Panc1 (cell line): ENCODE measurements at regions not wholly inside any gene's neighbourhood (a gene's known extent, or its start where the extent isn't known, plus 50 kb on each side); places are given as distances from the start of the nearest gene placed in this dataset.

Experiments used
- ATAC-seq: fragments of 200-7000 bp; cut with Tn5 transposase; 2 replicates; pipeline ENCODE4 v1.9.1; 2020; ENCODE audit warnings: mild to moderate bottlenecking, moderate library complexity
- BruUV-seq: library from RNA; stranded (reverse); fragments of 400-500 nt; replicated peaks from 2 replicates; lab custom pipeline; 2021; lab: Mats Ljungman, UMichigan
- CTCF ChIA-PET: fragments of 300-600 bp; sonication (Branson Sonifier 250); formaldehyde crosslinking; loops from one replicate; lab custom pipeline; 2022; ENCODE audit warnings: antibody characterized with exemption; lab: Charles Lee
- POLR2A ChIA-PET: fragments of 300-600 bp; sonication (Branson Sonifier 250); formaldehyde crosslinking; loops from one replicate; lab custom pipeline; 2022; ENCODE audit warnings: antibody characterized with exemption; lab: Charles Lee
- DNase-seq: peaks from one replicate; pipeline ENCODE4 v3.0.0-alpha.2; 2010; ENCODE audit warnings: low read depth, low spot score
- H3K27ac ChIP-seq: 2 replicates; pipeline ENCODE4 v1.5.1; 2011; ENCODE audit warnings: mild to moderate bottlenecking, low read length, inconsistent platforms
- H3K27me3 ChIP-seq: fragments of 200-500 bp; sonication (Bioruptor generic); 2 replicates; pipeline ENCODE4 v1.6.0; 2014; ENCODE audit warnings: low read length, inconsistent platforms; ENCODE audit not compliant: control insufficient read depth, insufficient read depth
- H3K36me3 ChIP-seq: fragments of 200-500 bp; sonication (Bioruptor generic); 2 replicates; pipeline ENCODE4 v1.5.1; 2014; ENCODE audit warnings: inconsistent platforms, mild to moderate bottlenecking, low read length, moderate library complexity; ENCODE audit not compliant: control insufficient read depth, insufficient read depth
- H3K4me1 ChIP-seq: 2 replicates; pipeline ENCODE4 v1.5.1; 2011; ENCODE audit warnings: inconsistent platforms, mild to moderate bottlenecking, low read length, moderate library complexity; ENCODE audit not compliant: control insufficient read depth, insufficient read depth
- H3K4me3 ChIP-seq, 2 experiments: 2 replicates each; pipeline ENCODE4 v1.5.1; 2011 to 2012; ENCODE audit warnings: low read depth in 2 of 2, low read length in 2 of 2, mild to moderate bottlenecking in 2 of 2, inconsistent platforms in 1 of 2, moderate library complexity in 1 of 2
- H3K9me3 ChIP-seq: fragments of 200-500 bp; sonication (Bioruptor generic); 2 replicates; pipeline ENCODE4 v1.5.1; 2014; ENCODE audit warnings: low read depth, mild to moderate bottlenecking, inconsistent platforms, low read length, moderate library complexity; ENCODE audit not compliant: control insufficient read depth, insufficient read depth
- POLR2AphosphoS5 ChIP-seq: IDR thresholded peaks from 2 replicates; pipeline ENCODE4 v1.6.1; 2012; ENCODE audit warnings: mild to moderate bottlenecking, low read depth, low read length, moderate library complexity
- SIN3A ChIP-seq: IDR thresholded peaks from 2 replicates; pipeline ENCODE4 v1.6.1; 2012; ENCODE audit warnings: low read depth, mild to moderate bottlenecking, low read length, moderate library complexity, borderline replicate concordance; ENCODE audit not compliant: insufficient read depth
- TCF7L2 ChIP-seq: IDR thresholded peaks from 2 replicates; pipeline ENCODE4 v1.6.1; 2011; ENCODE audit warnings: mild to moderate bottlenecking, low read depth, low read length, inconsistent platforms
- in situ Hi-C: cut with HindIII; loops from 2 replicates; pipeline ENCODE4 v1.10.0; 2016; ENCODE audit warnings: low sequenced_read_pairs, low pct_unique_long_range_greater_than_20kb
- intact Hi-C: fragments of 100-400 bp; cut with micrococcal nuclease; formaldehyde crosslinking; loops from one replicate; pipeline ENCODE4 v1.10.0; 2022; ENCODE audit not compliant: unreplicated experiment
- TF ChIP-seq, protein P1 (sequence below): fragments of 450-650 bp; IDR thresholded peaks from 2 replicates; pipeline ENCODE4 v1.5.1; 2017; ENCODE audit warnings: mild to moderate bottlenecking
- TF ChIP-seq, protein P2 (sequence below), 2 experiments: IDR thresholded peaks; 2 replicates each; pipeline ENCODE4 v1.6.1; 2011 to 2012; ENCODE audit warnings: low read depth in 2 of 2, control low read depth in 1 of 2, low read length in 1 of 2, mild to moderate bottlenecking in 1 of 2, moderate library complexity in 1 of 2; ENCODE audit not compliant: insufficient read depth in 1 of 2

DNA sequence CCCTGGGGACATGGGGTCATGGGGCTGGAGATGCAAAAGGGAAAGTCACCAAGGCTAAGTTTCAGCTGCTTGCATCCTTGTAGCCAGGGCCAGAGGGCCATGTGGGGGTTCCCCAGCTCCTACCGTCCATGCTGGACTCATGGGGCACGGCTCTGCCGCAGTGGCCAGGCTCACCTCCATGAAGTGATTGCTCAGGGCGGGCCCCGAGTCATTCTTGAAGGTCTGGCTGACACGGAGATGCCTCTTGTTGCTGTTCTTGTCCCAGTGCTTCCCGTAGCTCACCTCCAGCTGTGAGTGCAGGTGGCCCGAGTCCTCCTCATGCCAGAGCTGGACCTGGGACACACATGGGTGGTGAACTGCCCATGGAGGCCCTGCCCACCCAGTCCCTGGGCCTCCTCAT is 114.5 kb downstream of the RMI2 start:
- Histone ChIP-seq H3K27me3 (no peaks in the 10 kb centered on the region), H3K4me1 (no peaks in the 10 kb centered on the region), H3K27ac (no peak overlapping the region), H3K36me3 (no peaks in the 10 kb centered on the region), H3K4me3 (no peak overlapping the region), H3K9me3 (no peaks in the 10 kb centered on the region)
- no peak for TF ChIP-seq TCF7L2
- no peak for TF ChIP-seq SIN3A
- no peak for TF ChIP-seq POLR2AphosphoS5
- TF ChIP-seq, protein P1, sequence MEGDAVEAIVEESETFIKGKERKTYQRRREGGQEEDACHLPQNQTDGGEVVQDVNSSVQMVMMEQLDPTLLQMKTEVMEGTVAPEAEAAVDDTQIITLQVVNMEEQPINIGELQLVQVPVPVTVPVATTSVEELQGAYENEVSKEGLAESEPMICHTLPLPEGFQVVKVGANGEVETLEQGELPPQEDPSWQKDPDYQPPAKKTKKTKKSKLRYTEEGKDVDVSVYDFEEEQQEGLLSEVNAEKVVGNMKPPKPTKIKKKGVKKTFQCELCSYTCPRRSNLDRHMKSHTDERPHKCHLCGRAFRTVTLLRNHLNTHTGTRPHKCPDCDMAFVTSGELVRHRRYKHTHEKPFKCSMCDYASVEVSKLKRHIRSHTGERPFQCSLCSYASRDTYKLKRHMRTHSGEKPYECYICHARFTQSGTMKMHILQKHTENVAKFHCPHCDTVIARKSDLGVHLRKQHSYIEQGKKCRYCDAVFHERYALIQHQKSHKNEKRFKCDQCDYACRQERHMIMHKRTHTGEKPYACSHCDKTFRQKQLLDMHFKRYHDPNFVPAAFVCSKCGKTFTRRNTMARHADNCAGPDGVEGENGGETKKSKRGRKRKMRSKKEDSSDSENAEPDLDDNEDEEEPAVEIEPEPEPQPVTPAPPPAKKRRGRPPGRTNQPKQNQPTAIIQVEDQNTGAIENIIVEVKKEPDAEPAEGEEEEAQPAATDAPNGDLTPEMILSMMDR, result no peak
- TF ChIP-seq, protein P2, sequence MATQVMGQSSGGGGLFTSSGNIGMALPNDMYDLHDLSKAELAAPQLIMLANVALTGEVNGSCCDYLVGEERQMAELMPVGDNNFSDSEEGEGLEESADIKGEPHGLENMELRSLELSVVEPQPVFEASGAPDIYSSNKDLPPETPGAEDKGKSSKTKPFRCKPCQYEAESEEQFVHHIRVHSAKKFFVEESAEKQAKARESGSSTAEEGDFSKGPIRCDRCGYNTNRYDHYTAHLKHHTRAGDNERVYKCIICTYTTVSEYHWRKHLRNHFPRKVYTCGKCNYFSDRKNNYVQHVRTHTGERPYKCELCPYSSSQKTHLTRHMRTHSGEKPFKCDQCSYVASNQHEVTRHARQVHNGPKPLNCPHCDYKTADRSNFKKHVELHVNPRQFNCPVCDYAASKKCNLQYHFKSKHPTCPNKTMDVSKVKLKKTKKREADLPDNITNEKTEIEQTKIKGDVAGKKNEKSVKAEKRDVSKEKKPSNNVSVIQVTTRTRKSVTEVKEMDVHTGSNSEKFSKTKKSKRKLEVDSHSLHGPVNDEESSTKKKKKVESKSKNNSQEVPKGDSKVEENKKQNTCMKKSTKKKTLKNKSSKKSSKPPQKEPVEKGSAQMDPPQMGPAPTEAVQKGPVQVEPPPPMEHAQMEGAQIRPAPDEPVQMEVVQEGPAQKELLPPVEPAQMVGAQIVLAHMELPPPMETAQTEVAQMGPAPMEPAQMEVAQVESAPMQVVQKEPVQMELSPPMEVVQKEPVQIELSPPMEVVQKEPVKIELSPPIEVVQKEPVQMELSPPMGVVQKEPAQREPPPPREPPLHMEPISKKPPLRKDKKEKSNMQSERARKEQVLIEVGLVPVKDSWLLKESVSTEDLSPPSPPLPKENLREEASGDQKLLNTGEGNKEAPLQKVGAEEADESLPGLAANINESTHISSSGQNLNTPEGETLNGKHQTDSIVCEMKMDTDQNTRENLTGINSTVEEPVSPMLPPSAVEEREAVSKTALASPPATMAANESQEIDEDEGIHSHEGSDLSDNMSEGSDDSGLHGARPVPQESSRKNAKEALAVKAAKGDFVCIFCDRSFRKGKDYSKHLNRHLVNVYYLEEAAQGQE (IDR thresholded peaks at IDR 0.05; ENCODE audit: insufficient read depth in 1 of 2, low read depth in 2 of 2, low read length in 1 of 2), result no peak
- in situ Hi-C loops, result no loop called here
- intact Hi-C loops, result no loop called here
- DNase-seq, result no peak
- ChIA-PET CTCF (no interaction called here), POLR2A (no interaction called here)
- no peak for ATAC-seq
- BruUV-seq, result no TSS peak

DNA sequence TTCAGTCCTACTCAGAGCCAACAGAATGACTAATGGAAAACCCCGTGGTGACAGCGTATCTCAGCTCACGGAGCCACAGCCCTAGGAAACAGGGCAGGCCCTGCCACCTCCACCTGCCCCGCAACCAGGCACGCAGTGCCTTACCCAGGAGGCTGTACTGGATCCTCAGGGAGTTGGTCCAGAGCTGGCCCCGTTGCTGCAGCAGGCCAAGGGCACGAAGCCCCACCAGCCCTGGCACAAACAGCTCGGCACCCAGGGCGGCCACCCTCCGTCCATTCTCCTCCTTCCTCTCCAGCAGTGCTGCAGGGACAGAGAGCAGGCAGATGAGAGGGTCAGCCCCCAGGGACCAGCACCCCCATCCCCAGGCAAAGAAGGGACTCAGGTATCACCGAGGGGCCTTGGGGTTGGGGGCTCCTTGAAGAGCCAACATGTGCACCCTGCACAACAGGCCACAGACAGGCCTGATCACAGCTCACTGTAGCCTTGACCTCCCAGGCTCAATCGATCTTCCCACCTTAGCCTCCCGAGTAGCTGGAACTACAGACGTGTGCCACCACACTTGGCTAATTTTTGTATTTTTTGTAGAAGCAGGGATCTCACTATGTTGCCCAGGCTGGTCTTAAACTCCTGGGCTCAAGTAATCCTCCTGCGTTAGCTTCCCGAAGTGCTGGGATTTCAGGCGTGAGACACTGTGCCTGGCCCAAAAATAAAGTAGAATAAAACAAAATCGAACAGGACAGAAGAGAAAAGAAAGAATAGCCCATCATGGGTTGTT is 115.7 kb downstream of the RMI2 start:
- no peak for DNase-seq
- in situ Hi-C loops, result no loop called here
- Histone ChIP-seq H3K4me3 (no peak overlapping the region), H3K4me1 (no peaks in the 10 kb centered on the region), H3K9me3 (no peaks in the 10 kb centered on the region), H3K27ac (no peak overlapping the region), H3K27me3 (no peaks in the 10 kb centered on the region), H3K36me3 (no peaks in the 10 kb centered on the region)
- no TSS peak for BruUV-seq
- TF ChIP-seq, protein P1, result no peak
- TF ChIP-seq POLR2AphosphoS5 (no peak), SIN3A (no peak), TCF7L2 (no peak)
- TF ChIP-seq, protein P2 (IDR thresholded peaks at IDR 0.05; ENCODE audit: insufficient read depth in 1 of 2, low read depth in 2 of 2, low read length in 1 of 2), result no peak
- ChIA-PET POLR2A (no interaction called here), CTCF (no interaction called here)
- intact Hi-C loops, result no loop called here
- ATAC-seq, result no peak
